ENCODE measurements at regions not wholly inside any gene's neighbourhood (a gene's known extent, or its start where the extent isn't known, plus 50 kb on each side); places are given as distances from the start of the nearest gene placed in this dataset.

DNA sequence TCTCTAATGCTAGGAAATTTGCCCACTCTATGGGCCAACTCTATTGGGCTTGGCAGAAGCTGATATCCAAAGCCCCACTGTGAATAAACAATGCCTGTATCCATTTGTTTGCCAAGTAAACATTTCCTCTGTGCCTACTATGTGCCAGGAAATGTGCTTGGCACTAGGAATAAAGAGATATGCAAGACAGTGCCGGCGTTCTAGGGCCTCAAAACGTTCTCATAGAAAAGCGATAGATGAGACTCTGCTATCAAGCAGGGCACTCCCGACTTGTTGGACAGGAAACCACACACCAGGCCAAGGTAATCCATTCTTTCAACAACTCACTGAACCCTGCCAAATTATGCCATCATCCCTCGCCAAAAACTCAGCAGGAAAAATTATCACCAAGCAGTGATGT lies 196.7 kb downstream of the IPMK start:
- TF ChIP-seq EZH2phosphoT487 (IDR thresholded peaks at IDR 0.05; ENCODE audit: borderline replicate concordance, low read depth, low read length): no peak
- TF ChIP-seq, protein P1, sequence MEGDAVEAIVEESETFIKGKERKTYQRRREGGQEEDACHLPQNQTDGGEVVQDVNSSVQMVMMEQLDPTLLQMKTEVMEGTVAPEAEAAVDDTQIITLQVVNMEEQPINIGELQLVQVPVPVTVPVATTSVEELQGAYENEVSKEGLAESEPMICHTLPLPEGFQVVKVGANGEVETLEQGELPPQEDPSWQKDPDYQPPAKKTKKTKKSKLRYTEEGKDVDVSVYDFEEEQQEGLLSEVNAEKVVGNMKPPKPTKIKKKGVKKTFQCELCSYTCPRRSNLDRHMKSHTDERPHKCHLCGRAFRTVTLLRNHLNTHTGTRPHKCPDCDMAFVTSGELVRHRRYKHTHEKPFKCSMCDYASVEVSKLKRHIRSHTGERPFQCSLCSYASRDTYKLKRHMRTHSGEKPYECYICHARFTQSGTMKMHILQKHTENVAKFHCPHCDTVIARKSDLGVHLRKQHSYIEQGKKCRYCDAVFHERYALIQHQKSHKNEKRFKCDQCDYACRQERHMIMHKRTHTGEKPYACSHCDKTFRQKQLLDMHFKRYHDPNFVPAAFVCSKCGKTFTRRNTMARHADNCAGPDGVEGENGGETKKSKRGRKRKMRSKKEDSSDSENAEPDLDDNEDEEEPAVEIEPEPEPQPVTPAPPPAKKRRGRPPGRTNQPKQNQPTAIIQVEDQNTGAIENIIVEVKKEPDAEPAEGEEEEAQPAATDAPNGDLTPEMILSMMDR (conservative IDR thresholded peaks at IDR 0.05; ENCODE audit: low read length): no peak
